B cell (primary cell): ENCODE measurements at regions not wholly inside any gene's neighbourhood (a gene's known extent, or its start where the extent isn't known, plus 50 kb on each side); places are given as distances from the start of the nearest gene placed in this dataset.

Experiments used
- EZH2 ChIP-seq: IDR thresholded peaks from 2 replicates; pipeline ENCODE4 v1.6.1; 2012; ENCODE audit warnings: borderline replicate concordance, low read depth, mild to moderate bottlenecking, moderate library complexity, low read length; ENCODE audit not compliant: insufficient read depth, poor library complexity, severe bottlenecking
- TF ChIP-seq, protein P1 (sequence below): fragments of 200-600 bp; IDR thresholded peaks from one replicate; pipeline ENCODE4 v1.8.0; 2022; ENCODE audit warnings: antibody characterized with exemption, mild to moderate bottlenecking

DNA sequence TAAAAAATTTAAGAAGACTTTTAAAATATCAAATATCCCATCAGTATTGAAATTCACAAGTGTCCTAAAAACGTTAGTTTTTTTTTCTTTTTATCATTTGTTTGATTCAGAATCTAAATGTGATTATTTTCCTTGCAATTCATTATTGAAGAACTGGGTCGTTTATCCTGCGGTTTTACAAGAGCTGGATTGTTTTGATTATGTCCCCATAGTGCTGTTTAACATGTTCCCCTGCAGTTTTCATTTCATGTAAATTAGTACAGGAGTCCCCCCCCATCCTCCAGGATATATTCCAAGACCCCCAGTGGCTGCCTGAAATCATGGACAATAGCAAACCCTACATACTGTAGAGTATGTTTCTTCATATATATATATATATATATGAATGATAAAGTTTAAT is 105.7 kb downstream of the KCTD15 start:
- TF ChIP-seq, protein P1, sequence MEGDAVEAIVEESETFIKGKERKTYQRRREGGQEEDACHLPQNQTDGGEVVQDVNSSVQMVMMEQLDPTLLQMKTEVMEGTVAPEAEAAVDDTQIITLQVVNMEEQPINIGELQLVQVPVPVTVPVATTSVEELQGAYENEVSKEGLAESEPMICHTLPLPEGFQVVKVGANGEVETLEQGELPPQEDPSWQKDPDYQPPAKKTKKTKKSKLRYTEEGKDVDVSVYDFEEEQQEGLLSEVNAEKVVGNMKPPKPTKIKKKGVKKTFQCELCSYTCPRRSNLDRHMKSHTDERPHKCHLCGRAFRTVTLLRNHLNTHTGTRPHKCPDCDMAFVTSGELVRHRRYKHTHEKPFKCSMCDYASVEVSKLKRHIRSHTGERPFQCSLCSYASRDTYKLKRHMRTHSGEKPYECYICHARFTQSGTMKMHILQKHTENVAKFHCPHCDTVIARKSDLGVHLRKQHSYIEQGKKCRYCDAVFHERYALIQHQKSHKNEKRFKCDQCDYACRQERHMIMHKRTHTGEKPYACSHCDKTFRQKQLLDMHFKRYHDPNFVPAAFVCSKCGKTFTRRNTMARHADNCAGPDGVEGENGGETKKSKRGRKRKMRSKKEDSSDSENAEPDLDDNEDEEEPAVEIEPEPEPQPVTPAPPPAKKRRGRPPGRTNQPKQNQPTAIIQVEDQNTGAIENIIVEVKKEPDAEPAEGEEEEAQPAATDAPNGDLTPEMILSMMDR: no peak
- no peak for TF ChIP-seq EZH2
